C4-2B (cell line): ENCODE measurements at regions not wholly inside any gene's neighbourhood (a gene's known extent, or its start where the extent isn't known, plus 50 kb on each side); places are given as distances from the start of the nearest gene placed in this dataset.
"Not testable (repeated sequence)": the region's sequence is repeated elsewhere in the genome, so short reads cannot be mapped to it uniquely, and the experiment has no call there.

Experiments
- H3K27ac ChIP-seq: fragments of 450-650 bp; 2 replicates; pipeline ENCODE4 v1.5.1; 2017
- ZFX ChIP-seq: fragments of 450-650 bp; IDR thresholded peaks from 2 replicates; pipeline ENCODE4 v1.6.1; 2017
- TF ChIP-seq, protein P1 (sequence below): fragments of 450-650 bp; conservative IDR thresholded peaks from 2 replicates; pipeline ENCODE4 v1.5.1; 2017; ENCODE audit warnings: mild to moderate bottlenecking

DNA sequence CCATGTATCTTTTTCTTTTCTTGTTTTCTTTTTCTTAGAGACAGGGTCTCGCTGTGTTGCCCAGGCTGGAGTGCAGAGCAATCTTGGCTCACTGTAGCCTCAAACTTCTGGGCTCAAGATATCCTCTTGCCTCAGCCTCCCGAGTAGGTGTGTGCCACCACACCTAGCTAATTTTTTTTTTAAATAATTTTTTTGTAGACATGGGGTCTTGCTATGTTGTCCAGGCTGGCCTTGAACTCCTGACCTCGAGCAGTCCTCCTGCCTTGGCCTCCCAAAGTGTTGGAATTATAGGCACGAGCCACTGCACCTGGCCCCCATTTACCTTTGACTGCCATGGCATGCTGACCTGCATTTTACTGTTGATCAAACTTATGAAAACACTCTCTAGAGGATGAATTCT is 198.6 kb downstream of the SOX4 start:
- TF ChIP-seq, protein P1, sequence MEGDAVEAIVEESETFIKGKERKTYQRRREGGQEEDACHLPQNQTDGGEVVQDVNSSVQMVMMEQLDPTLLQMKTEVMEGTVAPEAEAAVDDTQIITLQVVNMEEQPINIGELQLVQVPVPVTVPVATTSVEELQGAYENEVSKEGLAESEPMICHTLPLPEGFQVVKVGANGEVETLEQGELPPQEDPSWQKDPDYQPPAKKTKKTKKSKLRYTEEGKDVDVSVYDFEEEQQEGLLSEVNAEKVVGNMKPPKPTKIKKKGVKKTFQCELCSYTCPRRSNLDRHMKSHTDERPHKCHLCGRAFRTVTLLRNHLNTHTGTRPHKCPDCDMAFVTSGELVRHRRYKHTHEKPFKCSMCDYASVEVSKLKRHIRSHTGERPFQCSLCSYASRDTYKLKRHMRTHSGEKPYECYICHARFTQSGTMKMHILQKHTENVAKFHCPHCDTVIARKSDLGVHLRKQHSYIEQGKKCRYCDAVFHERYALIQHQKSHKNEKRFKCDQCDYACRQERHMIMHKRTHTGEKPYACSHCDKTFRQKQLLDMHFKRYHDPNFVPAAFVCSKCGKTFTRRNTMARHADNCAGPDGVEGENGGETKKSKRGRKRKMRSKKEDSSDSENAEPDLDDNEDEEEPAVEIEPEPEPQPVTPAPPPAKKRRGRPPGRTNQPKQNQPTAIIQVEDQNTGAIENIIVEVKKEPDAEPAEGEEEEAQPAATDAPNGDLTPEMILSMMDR: no peak
- TF ChIP-seq ZFX: no peak
- no peak overlapping the region for H3K27ac ChIP-seq

DNA sequence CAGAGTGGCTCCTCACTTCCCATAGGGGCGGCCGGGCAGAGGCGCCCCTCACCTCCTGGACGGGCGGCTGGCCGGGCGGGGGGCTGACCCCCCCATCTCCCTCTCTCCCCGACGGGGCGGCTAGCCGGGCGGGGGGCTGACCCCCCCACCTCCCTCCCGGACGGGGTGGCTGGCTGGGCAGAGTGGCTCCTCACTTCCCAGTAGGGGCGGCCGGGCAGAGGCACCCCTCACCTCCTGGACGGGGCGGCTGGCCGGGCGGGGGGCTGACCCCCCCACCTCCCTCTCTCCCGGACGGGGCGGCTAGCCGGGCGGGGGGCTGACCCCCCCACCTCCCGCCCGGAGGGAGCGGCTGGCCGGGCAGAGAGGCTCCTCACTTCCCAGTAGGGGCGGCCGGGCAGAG is 203.4 kb downstream of the SOX4 start:
- H3K27ac ChIP-seq: not testable (repeated sequence)

DNA sequence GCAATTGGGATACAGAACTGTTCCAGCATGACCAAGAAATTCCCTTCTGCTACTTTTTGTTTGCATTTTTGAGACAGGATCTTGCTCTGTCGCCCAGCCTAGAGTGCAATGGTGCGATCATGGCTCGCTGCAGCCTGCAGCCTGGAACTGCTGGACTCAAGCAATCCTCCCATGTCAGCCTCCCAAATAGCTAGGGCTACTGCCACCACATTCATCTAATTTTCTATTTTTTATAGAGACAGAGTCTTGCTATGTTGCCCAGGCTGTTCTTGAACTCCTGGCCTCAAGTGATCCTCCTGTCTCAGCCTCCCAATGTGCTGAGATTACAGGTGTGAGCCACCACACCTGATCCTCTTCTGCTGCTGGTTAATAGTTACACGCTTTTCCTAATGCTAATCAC is 204.9 kb downstream of the SOX4 start:
- H3K27ac ChIP-seq: no peak overlapping the region
- TF ChIP-seq, protein P1: no peak
- TF ChIP-seq ZFX: no peak

DNA sequence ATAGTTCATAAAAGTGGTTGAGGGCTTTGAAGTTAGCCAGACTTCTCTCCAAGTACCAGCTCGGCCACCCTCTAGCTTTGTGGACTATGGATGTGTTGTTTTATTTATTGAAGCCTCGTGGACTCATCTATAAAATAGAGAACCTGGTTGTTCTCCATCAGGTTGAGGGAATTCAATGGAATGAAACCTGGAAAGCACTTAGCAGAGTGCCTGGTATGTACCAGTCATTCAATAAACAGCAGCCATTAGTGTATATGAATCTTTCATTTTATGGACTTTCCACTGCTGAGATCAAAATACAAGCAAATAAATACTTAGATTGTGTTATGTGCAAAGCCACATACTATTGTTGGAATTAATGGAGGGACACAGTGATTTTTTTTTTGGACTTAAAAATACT is 206.8 kb downstream of the SOX4 start:
- TF ChIP-seq, protein P1: no peak
- no peak for TF ChIP-seq ZFX
- H3K27ac ChIP-seq: no peak overlapping the region

DNA sequence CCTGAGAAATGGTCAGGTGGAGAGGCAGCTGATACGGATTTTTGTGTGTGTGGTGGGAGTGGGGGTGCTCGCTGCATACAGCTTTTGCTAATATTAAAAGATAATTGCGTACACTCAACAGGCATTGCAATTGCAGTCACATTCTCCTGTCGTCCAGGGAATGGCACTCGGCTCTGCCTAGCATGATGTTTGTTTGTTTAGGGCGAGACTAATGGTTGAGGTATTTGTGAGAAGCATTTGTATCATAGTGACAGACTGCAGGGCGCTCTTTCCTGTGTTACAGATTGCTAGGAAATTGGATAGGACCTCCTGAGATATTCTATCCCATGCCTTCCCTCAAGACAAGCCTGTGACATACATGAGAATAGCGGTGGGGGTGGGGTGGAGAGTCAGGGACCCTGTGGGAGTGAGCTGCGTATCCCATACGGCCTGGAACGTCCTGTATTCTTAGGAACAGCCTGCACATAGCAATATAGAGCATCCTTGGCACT is 207.4 kb downstream of the SOX4 start:
- H3K27ac ChIP-seq: no peak overlapping the region
- no peak for TF ChIP-seq ZFX
- TF ChIP-seq, protein P1: no peak

DNA sequence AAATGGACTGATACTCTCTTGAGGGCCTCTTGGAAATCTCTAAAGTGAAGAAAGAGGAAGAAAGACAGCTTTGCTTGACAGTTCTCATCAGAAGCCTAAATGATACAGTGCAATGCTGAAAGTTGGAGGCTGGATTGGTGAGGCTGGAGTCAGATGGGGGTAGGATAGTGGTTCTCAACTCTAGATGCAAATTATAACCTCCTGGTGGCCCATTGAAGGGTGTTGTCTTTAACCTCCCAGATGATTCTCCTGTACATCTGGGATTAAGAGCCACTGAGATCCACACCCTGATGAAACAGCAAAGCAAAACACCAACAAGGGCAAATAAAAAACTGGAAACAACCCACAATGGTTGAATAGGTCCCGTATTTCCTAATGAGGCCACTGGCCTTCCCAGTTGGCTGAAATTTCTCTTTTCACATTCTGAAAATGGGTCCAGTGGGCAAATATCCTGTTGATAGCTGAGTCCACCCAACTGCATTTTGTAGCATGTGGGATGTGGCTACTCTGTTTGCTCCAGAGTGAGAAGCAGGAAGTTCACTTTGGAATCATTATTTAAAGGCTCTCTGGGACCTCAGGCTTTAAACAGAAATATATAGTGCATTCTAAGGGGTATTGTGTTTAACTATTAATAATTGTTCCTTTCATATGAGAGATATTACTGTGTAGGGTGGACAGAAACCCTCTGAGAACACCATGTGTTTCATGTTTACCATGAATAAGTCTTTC is 208.1 kb downstream of the SOX4 start:
- TF ChIP-seq, protein P1: no peak
- no peak for TF ChIP-seq ZFX
- no peak overlapping the region for H3K27ac ChIP-seq

DNA sequence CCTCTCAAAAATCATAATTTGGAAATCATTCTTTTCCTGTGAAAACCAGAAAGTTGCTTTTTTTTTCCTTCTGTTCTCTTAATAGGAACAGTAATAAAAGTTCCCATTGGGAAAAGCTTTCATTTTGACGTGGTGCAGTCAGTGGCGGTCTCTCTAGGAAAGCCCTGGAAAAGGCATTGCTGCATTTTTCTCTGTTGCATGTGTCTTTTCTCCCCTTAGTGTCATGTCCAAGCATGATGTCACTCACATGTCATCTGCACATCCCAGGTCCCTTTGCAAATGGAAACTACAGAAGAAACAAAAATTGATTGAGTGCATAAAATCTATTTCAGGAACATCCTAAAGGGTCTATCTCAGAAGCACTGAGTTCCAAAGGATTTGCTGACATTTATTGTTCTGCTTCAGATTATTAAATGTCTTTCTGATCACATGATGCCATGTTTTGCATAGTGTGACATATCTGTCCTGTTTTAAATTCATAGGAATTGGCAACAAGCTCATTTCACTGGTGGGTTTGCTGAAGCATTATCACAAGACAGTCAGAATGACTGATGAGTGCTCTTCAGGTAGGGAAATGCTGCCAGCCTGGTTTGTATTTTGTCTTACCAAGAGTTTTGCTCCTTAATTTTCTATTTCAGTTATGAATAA is 208.7 kb downstream of the SOX4 start:
- no peak overlapping the region for H3K27ac ChIP-seq
- no peak for TF ChIP-seq ZFX
- TF ChIP-seq, protein P1: no peak
